Calu3 (cell line): ENCODE measurements at regions not wholly inside any gene's neighbourhood (a gene's known extent, or its start where the extent isn't known, plus 50 kb on each side); places are given as distances from the start of the nearest gene placed in this dataset.

Experiments used
- BruUV-seq: library from RNA; stranded (reverse); fragments of 400-500 nt; replicated peaks from 2 replicates; lab custom pipeline; 2021; lab: Mats Ljungman, UMichigan
- CTCF ChIA-PET: fragments of 300-600 bp; sonication (Branson Sonifier 250); formaldehyde crosslinking; loops from one replicate; lab custom pipeline; 2022; ENCODE audit warnings: antibody characterized with exemption; lab: Charles Lee
- DNase-seq: peaks from one replicate; pipeline ENCODE4 v3.0.0; 2022
- H3K27ac Mint-ChIP-seq: one replicate; pipeline ENCODE4 v1.8.0; 2022; ENCODE audit warnings: mixed read lengths; ENCODE audit not compliant: unreplicated experiment
- H3K27me3 Mint-ChIP-seq: one replicate; pipeline ENCODE4 v1.8.0; 2022; ENCODE audit warnings: mixed read lengths; ENCODE audit not compliant: unreplicated experiment
- H3K36me3 Mint-ChIP-seq: one replicate; pipeline ENCODE4 v1.8.0; 2022; ENCODE audit warnings: mild to moderate bottlenecking, moderate library complexity, mixed read lengths; ENCODE audit not compliant: insufficient read depth, unreplicated experiment
- H3K4me1 Mint-ChIP-seq: one replicate; pipeline ENCODE4 v1.8.0; 2022; ENCODE audit warnings: mild to moderate bottlenecking, low read depth, mixed read lengths; ENCODE audit not compliant: unreplicated experiment
- H3K4me3 Mint-ChIP-seq: one replicate; pipeline ENCODE4 v1.8.0; 2022; ENCODE audit warnings: mild to moderate bottlenecking, low read depth, moderate library complexity, mixed read lengths; ENCODE audit not compliant: unreplicated experiment
- H3K9me3 Mint-ChIP-seq: one replicate; pipeline ENCODE4 v1.8.0; 2022; ENCODE audit warnings: low read depth, mixed read lengths; ENCODE audit not compliant: unreplicated experiment
- intact Hi-C: fragments of 100-400 bp; cut with micrococcal nuclease; formaldehyde crosslinking; loops from one replicate; pipeline ENCODE4 v1.10.0; 2022; ENCODE audit not compliant: unreplicated experiment
- TF ChIP-seq, protein P1 (sequence below): fragments of 200-600 bp; IDR thresholded peaks from one replicate; pipeline ENCODE4 v1.8.0; 2022; ENCODE audit warnings: antibody characterized with exemption; ENCODE audit not compliant: unreplicated experiment

DNA sequence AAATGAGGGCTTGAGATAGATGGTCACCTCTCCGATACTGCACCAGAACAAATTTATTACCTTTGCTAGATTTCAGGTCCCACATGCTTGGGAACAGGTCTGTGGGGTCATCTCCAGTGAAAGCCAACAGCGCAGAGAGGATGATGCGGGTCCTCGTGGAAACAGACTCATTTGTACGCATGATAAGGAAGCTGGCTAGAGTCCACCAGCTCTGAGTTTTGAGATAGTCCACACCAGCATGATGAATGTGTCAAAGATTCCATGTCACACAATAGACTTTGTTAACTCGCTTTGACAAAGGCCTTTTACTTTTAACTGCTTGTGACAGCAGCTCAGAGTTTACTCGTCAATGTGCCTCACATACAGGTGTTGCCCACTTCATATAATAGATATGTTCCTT is 105.4 kb upstream of the TBCA start:
- BruUV-seq, result no TSS peak
- H3K9me3 Mint-ChIP-seq, result no peaks in the 10 kb centered on the region
- no peaks in the 10 kb centered on the region for H3K36me3 Mint-ChIP-seq
- intact Hi-C loops, result no loop called here
- CTCF ChIA-PET, result interaction anchor here (0.7 to 0.8 kb wide), 4 partner anchors 12 to 957 kb away, joined by 3 to 4 read pairs (median 3); no protein-coding TSS in a partner anchor
- TF ChIP-seq, protein P1, sequence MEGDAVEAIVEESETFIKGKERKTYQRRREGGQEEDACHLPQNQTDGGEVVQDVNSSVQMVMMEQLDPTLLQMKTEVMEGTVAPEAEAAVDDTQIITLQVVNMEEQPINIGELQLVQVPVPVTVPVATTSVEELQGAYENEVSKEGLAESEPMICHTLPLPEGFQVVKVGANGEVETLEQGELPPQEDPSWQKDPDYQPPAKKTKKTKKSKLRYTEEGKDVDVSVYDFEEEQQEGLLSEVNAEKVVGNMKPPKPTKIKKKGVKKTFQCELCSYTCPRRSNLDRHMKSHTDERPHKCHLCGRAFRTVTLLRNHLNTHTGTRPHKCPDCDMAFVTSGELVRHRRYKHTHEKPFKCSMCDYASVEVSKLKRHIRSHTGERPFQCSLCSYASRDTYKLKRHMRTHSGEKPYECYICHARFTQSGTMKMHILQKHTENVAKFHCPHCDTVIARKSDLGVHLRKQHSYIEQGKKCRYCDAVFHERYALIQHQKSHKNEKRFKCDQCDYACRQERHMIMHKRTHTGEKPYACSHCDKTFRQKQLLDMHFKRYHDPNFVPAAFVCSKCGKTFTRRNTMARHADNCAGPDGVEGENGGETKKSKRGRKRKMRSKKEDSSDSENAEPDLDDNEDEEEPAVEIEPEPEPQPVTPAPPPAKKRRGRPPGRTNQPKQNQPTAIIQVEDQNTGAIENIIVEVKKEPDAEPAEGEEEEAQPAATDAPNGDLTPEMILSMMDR, result no peak
- peaks cover 44% of the 10 kb centered on the region for H3K27me3 Mint-ChIP-seq
- no peak overlapping the region for H3K27ac Mint-ChIP-seq
- H3K4me1 Mint-ChIP-seq, result no peaks in the 10 kb centered on the region
- no peak overlapping the region for H3K4me3 Mint-ChIP-seq
- DNase-seq, result no peak

DNA sequence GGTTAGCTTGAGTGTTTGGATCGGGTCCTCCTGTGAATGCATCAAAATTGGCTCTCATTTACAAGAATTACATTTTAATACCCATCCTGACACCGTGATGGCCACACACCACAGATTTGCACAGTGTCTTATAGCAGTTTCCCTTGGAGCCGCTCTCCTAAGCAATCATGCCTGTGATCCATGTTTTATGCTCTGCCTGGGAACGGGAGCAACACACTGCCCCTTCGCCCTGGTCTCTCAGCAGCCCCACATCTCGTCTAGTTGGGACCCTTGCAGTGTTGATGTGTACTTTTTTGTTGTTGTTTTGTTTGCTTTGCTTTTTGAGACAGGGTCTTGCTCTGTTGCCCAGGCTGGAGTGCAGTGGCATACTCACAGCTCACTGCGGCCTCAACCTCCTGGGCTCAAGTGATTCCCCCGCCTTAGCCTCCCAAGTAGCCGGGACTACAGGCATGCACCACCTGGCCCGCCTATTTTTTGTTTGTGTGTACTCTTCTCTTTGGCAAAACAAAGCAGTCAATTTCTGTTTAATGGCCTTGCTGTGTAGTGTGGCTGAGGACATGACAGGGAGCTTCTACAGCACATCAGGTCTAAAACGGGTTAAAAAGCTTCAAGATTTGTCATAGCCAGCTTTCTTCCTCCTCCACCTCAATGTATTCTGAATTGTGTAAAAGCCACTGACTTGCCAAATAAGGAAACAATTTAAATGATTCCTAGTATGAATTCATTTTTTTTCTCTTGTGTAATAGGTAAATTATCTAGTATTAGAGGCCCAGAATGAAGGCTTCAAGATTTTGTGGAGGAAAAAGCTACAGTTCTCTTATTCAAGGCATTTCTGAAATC is 101.6 kb upstream of the TBCA start:
- TF ChIP-seq, protein P1, result no peak
- H3K4me1 Mint-ChIP-seq, result no peaks in the 10 kb centered on the region
- no peaks in the 10 kb centered on the region for H3K36me3 Mint-ChIP-seq
- peaks cover 40% of the 10 kb centered on the region for H3K27me3 Mint-ChIP-seq
- BruUV-seq, result no TSS peak
- H3K4me3 Mint-ChIP-seq, result no peak overlapping the region
- no peak for DNase-seq
- H3K9me3 Mint-ChIP-seq, result no peaks in the 10 kb centered on the region
- intact Hi-C loops, result no loop called here
- no peak overlapping the region for H3K27ac Mint-ChIP-seq
- CTCF ChIA-PET, result interaction anchor here (0.8 kb wide), 1 partner anchor 18 kb away, joined by 4 read pairs; no protein-coding TSS in a partner anchor

DNA sequence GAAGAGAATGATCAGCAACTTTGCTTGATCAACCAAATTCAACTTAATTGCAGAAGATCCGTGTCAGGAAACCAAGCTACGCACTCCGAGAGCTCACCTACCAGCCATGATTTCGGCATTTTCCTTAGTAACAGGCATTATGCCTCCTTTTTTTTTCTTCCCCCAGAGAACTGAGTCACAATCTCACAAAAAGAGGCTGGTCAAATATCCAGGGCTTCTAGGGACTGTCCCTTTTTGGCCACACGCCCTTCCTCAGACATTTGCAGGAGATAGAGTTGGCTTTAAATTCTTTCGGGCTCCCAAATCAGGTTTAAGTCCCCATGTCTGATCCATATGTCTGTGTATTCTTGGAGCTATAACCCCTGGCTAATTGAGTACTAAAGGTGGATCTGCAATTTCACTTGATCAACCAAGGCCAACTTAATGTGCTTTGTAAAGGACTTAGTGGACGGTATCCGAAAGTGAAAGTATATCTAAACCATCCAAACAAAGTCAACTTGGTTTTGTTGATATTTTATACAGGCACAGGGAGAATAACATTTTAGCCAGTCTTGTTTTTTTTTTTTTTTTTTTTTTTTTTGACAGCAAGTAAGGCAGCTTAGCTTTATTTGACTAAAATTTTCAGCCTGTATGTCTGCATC is 100.8 kb upstream of the TBCA start:
- Mint-ChIP-seq H3K9me3 (no peaks in the 10 kb centered on the region), H3K27me3 (peaks cover 41% of the 10 kb centered on the region), H3K4me1 (no peaks in the 10 kb centered on the region), H3K36me3 (no peaks in the 10 kb centered on the region), H3K27ac (no peak overlapping the region), H3K4me3 (no peak overlapping the region)
- TF ChIP-seq, protein P1, result no peak
- intact Hi-C loops, result no loop called here
- no peak for DNase-seq
- no TSS peak for BruUV-seq
- CTCF ChIA-PET, result no interaction called here

DNA sequence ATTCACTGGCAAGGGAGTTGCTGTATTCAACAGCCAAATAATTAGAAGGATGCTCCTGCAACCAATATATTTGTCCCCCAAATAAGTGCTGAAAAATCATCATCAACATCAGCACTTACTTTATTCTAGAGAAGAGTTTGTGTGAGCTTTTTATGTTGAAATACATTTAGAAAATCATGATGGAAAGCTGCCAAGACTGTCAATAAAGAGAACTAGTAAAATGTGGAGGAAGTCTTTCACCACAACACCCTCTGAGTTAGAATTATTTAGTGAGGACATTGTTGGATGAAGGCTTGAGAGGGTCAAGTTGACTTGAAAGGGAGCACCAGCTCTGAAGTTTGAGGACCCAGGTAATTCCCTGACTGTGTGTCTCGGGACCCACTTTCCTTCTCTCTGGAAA is 100.2 kb upstream of the TBCA start:
- H3K27ac Mint-ChIP-seq, result no peak overlapping the region
- DNase-seq, result no peak
- intact Hi-C loops, result no loop called here
- no peaks in the 10 kb centered on the region for H3K4me1 Mint-ChIP-seq
- H3K4me3 Mint-ChIP-seq, result no peak overlapping the region
- BruUV-seq, result no TSS peak
- peaks cover 41% of the 10 kb centered on the region for H3K27me3 Mint-ChIP-seq
- H3K36me3 Mint-ChIP-seq, result no peaks in the 10 kb centered on the region
- TF ChIP-seq, protein P1, result no peak
- H3K9me3 Mint-ChIP-seq, result no peaks in the 10 kb centered on the region
- CTCF ChIA-PET, result no interaction called here
